Left forelimb (tissue), 1 donor: ENCODE measurements at regions not wholly inside any gene's neighbourhood (a gene's known extent, or its start where the extent isn't known, plus 50 kb on each side); places are given as distances from the start of the nearest gene placed in this dataset.
"Not testable (repeated sequence)": the region's sequence is repeated elsewhere in the genome, so short reads cannot be mapped to it uniquely, and the experiment has no call there.

Source experiments
- DNase-seq: peaks from one replicate; pipeline ENCODE4 v3.0.0-alpha.2; 2018; ENCODE audit warnings: low spot score

GRCh38 chr20:19026121-19026878, 186.1 kb upstream of the SLC24A3 start:
- no peak for DNase-seq

- DNase-seq, result no peak
These were observed 185.4 kb upstream of the SLC24A3 start for GRCh38 chr20:19026901-19027644.

GRCh38 chr20:19027971-19028370, 184.5 kb upstream of the SLC24A3 start:
- no peak for DNase-seq

GRCh38 chr20:19041787-19042186, 170.7 kb upstream of the SLC24A3 start:
- DNase-seq, result no peak

- DNase-seq, result no peak
These were observed 167.1 kb upstream of the SLC24A3 start for GRCh38 chr20:19045371-19045770.

GRCh38 chr20:19047040-19047950, 165.1 kb upstream of the SLC24A3 start:
- no peak for DNase-seq

- no peak for DNase-seq
These were observed 164.5 kb upstream of the SLC24A3 start for GRCh38 chr20:19047951-19048296.

GRCh38 chr20:19048995-19049501, 163.4 kb upstream of the SLC24A3 start:
- no peak for DNase-seq

GRCh38 chr20:19049514-19049913, 162.9 kb upstream of the SLC24A3 start:
- DNase-seq, result no peak

- no peak for DNase-seq
These were observed 155.5 kb upstream of the SLC24A3 start for GRCh38 chr20:19056909-19057308.

GRCh38 chr20:19064788-19065187, 147.7 kb upstream of the SLC24A3 start:
- not testable (repeated sequence) for DNase-seq

GRCh38 chr20:19067986-19068385, 144.5 kb upstream of the SLC24A3 start:
- no peak for DNase-seq

- DNase-seq, result no peak
These were observed 142.4 kb upstream of the SLC24A3 start for GRCh38 chr20:19070026-19070425.

GRCh38 chr20:19070681-19071445, 141.6 kb upstream of the SLC24A3 start:
- no peak for DNase-seq

GRCh38 chr20:19071446-19071725, 141.1 kb upstream of the SLC24A3 start:
- no peak for DNase-seq

GRCh38 chr20:19071902-19072498, 140.4 kb upstream of the SLC24A3 start:
- no peak for DNase-seq

GRCh38 chr20:19072988-19073387, 139.5 kb upstream of the SLC24A3 start:
- DNase-seq, result no peak

- DNase-seq, result no peak
These were observed 138.7 kb upstream of the SLC24A3 start for GRCh38 chr20:19073584-19074218.

- no peak for DNase-seq
These were observed 138.1 kb upstream of the SLC24A3 start for GRCh38 chr20:19074356-19074755.

GRCh38 chr20:19074828-19075516, 137.5 kb upstream of the SLC24A3 start:
- no peak for DNase-seq
